ENCODE measurements at regions not wholly inside any gene's neighbourhood (a gene's known extent, or its start where the extent isn't known, plus 50 kb on each side); places are given as distances from the start of the nearest gene placed in this dataset.

GRCh38 chr5:152503206-152503605, 98.1 kb upstream of the NMUR2 start:
- no peak for FAIRE-seq
- no peak for TF ChIP-seq CTCF (optimal IDR thresholded peaks at IDR 0.05 in 1 of 3, IDR thresholded peaks at IDR 0.05 in 1 of 3, conservative IDR thresholded peaks at IDR 0.05 in 1 of 3; ENCODE audit: extremely low read depth in 1 of 3, insufficient read depth in 2 of 3, low read length in 3 of 3)
- no peaks in the 10 kb centered on the region for H3K27me3 ChIP-seq (ENCODE audit: control insufficient read depth, extremely low read depth, insufficient read depth, low read length)
- H4K20me1 ChIP-seq (ENCODE audit: control insufficient read depth, extremely low read depth, insufficient read depth, low read length): no peaks in the 10 kb centered on the region
- no peak overlapping the region for H2AFZ ChIP-seq (ENCODE audit: control insufficient read depth, low read length)
- H3K4me3 ChIP-seq (ENCODE audit: control insufficient read depth in 2 of 3, extremely low read depth in 1 of 3, insufficient read depth in 2 of 3, low read depth in 1 of 3, low read length in 3 of 3): no peak overlapping the region
- H3K79me2 ChIP-seq (ENCODE audit: control insufficient read depth, insufficient read depth, low read length): no peaks in the 10 kb centered on the region
- no peaks in the 10 kb centered on the region for H3K36me3 ChIP-seq (ENCODE audit: control insufficient read depth in 2 of 2, extremely low read depth in 1 of 2, insufficient read depth in 2 of 2, low read length in 2 of 2)
- H3K9me1 ChIP-seq (ENCODE audit: control insufficient read depth, extremely low read depth, insufficient read depth, low read length): no peaks in the 10 kb centered on the region
- DNase-seq (ENCODE audit: low read depth, low spot score): no peak
- no peaks in the 10 kb centered on the region for H3K4me1 ChIP-seq (ENCODE audit: control insufficient read depth, extremely low read depth, insufficient read depth, low read length)
- H3K4me2 ChIP-seq (ENCODE audit: control insufficient read depth, extremely low read depth, insufficient read depth, low read depth, low read length): no peak overlapping the region
- H3K9ac ChIP-seq (ENCODE audit: control insufficient read depth, extremely low read depth, insufficient read depth, low read length): no peak overlapping the region
- no peak overlapping the region for H3K27ac ChIP-seq (ENCODE audit: control insufficient read depth, insufficient read depth, low read length)
- dilution Hi-C loops (cut with MboI; ENCODE audit: extremely low pct_ligation_motif_present, low sequenced_read_pairs): no loop called here
- H3K9me3 ChIP-seq (ENCODE audit: control insufficient read depth, low read depth, low read length): no peaks in the 10 kb centered on the region

- Histone ChIP-seq H3K9me1 (ENCODE audit: control insufficient read depth, extremely low read depth, insufficient read depth, low read length) (no peaks in the 10 kb centered on the region), H3K4me2 (ENCODE audit: control insufficient read depth, extremely low read depth, insufficient read depth, low read depth, low read length) (no peak overlapping the region), H3K9me3 (ENCODE audit: control insufficient read depth, low read depth, low read length) (no peaks in the 10 kb centered on the region), H3K27me3 (ENCODE audit: control insufficient read depth, extremely low read depth, insufficient read depth, low read length) (no peaks in the 10 kb centered on the region), H3K4me1 (ENCODE audit: control insufficient read depth, extremely low read depth, insufficient read depth, low read length) (no peaks in the 10 kb centered on the region), H4K20me1 (ENCODE audit: control insufficient read depth, extremely low read depth, insufficient read depth, low read length) (no peaks in the 10 kb centered on the region), H2AFZ (ENCODE audit: control insufficient read depth, low read length) (no peak overlapping the region), H3K9ac (ENCODE audit: control insufficient read depth, extremely low read depth, insufficient read depth, low read length) (no peak overlapping the region), H3K4me3 (ENCODE audit: control insufficient read depth in 2 of 3, extremely low read depth in 1 of 3, insufficient read depth in 2 of 3, low read depth in 1 of 3, low read length in 3 of 3) (no peak overlapping the region), H3K27ac (ENCODE audit: control insufficient read depth, insufficient read depth, low read length) (no peak overlapping the region), H3K36me3 (ENCODE audit: control insufficient read depth in 2 of 2, extremely low read depth in 1 of 2, insufficient read depth in 2 of 2, low read length in 2 of 2) (no peaks in the 10 kb centered on the region), H3K79me2 (ENCODE audit: control insufficient read depth, insufficient read depth, low read length) (no peaks in the 10 kb centered on the region)
- FAIRE-seq (peak; percentile 95), DNase-seq (ENCODE audit: low read depth, low spot score) (no peak)
- dilution Hi-C loops (cut with MboI; ENCODE audit: extremely low pct_ligation_motif_present, low sequenced_read_pairs): no loop called here
- TF ChIP-seq CTCF (optimal IDR thresholded peaks at IDR 0.05 in 1 of 3, IDR thresholded peaks at IDR 0.05 in 1 of 3, conservative IDR thresholded peaks at IDR 0.05 in 1 of 3; ENCODE audit: extremely low read depth in 1 of 3, insufficient read depth in 2 of 3, low read length in 3 of 3) (peak; percentile 51 to 72 (median 65)), EZH2 (IDR thresholded peaks at IDR 0.05; ENCODE audit: low read length) (no peak)
Observed at GRCh38 chr5:152505442-152506042, 100.5 kb upstream of the NMUR2 start.
